ENCODE measurements at regions not wholly inside any gene's neighbourhood (a gene's known extent, or its start where the extent isn't known, plus 50 kb on each side); places are given as distances from the start of the nearest gene placed in this dataset.

DNA sequence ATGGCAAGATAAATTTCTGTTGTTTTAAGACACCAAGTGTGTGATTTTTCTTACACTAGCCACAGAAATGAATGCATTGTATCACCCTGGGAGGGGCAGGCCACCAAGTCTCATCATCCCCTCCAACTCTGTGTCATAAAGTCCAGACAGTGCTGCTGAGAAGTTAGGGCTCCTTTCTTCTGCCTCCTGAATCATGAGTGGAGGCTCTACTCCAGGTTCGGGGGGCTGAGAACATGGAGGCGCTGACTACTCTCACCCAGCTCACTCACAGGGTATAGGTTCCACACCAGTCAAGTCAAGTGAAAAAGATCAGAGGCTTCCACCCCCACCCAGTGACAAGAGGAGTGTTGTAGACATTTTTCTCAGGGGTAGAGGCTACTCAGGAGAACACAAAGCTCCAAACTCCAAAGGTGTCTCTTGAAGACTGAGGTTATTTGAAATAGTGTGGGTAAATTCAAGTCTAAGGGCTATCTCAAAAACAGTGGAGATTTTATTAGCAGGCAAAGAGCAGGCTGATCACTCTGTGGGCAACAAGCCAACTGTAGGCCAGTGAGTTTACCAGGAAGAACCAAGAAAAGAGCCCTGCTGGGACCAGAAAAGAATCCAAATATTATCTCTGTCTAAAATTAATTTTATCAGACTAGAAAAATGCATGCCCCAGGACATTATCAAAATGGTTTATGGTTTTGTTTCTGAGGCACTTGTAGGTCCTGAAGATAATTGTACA lies 118.6 kb upstream of the RET start:
- no peak overlapping the region for H3K27ac ChIP-seq (ENCODE audit: control insufficient read depth, insufficient read depth, low read length)
- H3K9ac ChIP-seq (ENCODE audit: control insufficient read depth, extremely low read depth, insufficient read depth, low read length): no peak overlapping the region
- no peak overlapping the region for H2AFZ ChIP-seq (ENCODE audit: control insufficient read depth, low read length)
- no peaks in the 10 kb centered on the region for H3K9me3 ChIP-seq (ENCODE audit: control insufficient read depth, low read depth, low read length)
- no peak overlapping the region for H3K4me3 ChIP-seq (ENCODE audit: control insufficient read depth in 2 of 3, extremely low read depth in 1 of 3, insufficient read depth in 2 of 3, low read depth in 1 of 3, low read length in 3 of 3)
- H3K79me2 ChIP-seq (ENCODE audit: control insufficient read depth, insufficient read depth, low read length): no peaks in the 10 kb centered on the region
- peaks cover 8% of the 10 kb centered on the region for H3K4me1 ChIP-seq (ENCODE audit: control insufficient read depth, extremely low read depth, insufficient read depth, low read length)
- dilution Hi-C loops (cut with MboI; ENCODE audit: extremely low pct_ligation_motif_present, low sequenced_read_pairs): no loop called here
- no peak for FAIRE-seq
- TF ChIP-seq EZH2 (IDR thresholded peaks at IDR 0.05; ENCODE audit: low read length) (no peak), CTCF (optimal IDR thresholded peaks at IDR 0.05 in 1 of 3, IDR thresholded peaks at IDR 0.05 in 1 of 3, conservative IDR thresholded peaks at IDR 0.05 in 1 of 3; ENCODE audit: extremely low read depth in 1 of 3, insufficient read depth in 2 of 3, low read length in 3 of 3) (no peak)
- DNase-seq (ENCODE audit: low read depth, low spot score): no peak
- H3K4me2 ChIP-seq (ENCODE audit: control insufficient read depth, extremely low read depth, insufficient read depth, low read depth, low read length): no peak overlapping the region
- no peaks in the 10 kb centered on the region for H3K9me1 ChIP-seq (ENCODE audit: control insufficient read depth, extremely low read depth, insufficient read depth, low read length)
- H3K36me3 ChIP-seq (ENCODE audit: control insufficient read depth in 2 of 2, extremely low read depth in 1 of 2, insufficient read depth in 2 of 2, low read length in 2 of 2): no peaks in the 10 kb centered on the region
- H4K20me1 ChIP-seq (ENCODE audit: control insufficient read depth, extremely low read depth, insufficient read depth, low read length): no peaks in the 10 kb centered on the region
- H3K27me3 ChIP-seq (ENCODE audit: control insufficient read depth, extremely low read depth, insufficient read depth, low read length): no peaks in the 10 kb centered on the region

- dilution Hi-C loops (cut with MboI; ENCODE audit: extremely low pct_ligation_motif_present, low sequenced_read_pairs): no loop called here
- no peaks in the 10 kb centered on the region for H3K9me1 ChIP-seq (ENCODE audit: control insufficient read depth, extremely low read depth, insufficient read depth, low read length)
- H3K27ac ChIP-seq (ENCODE audit: control insufficient read depth, insufficient read depth, low read length): no peak overlapping the region
- no peaks in the 10 kb centered on the region for H3K79me2 ChIP-seq (ENCODE audit: control insufficient read depth, insufficient read depth, low read length)
- DNase-seq (ENCODE audit: low read depth, low spot score) (no peak), FAIRE-seq (no peak)
- no peak for TF ChIP-seq CTCF (optimal IDR thresholded peaks at IDR 0.05 in 1 of 3, IDR thresholded peaks at IDR 0.05 in 1 of 3, conservative IDR thresholded peaks at IDR 0.05 in 1 of 3; ENCODE audit: extremely low read depth in 1 of 3, insufficient read depth in 2 of 3, low read length in 3 of 3)
- TF ChIP-seq EZH2 (IDR thresholded peaks at IDR 0.05; ENCODE audit: low read length): no peak
- no peak overlapping the region for H3K4me3 ChIP-seq (ENCODE audit: control insufficient read depth in 2 of 3, extremely low read depth in 1 of 3, insufficient read depth in 2 of 3, low read depth in 1 of 3, low read length in 3 of 3)
- no peaks in the 10 kb centered on the region for H4K20me1 ChIP-seq (ENCODE audit: control insufficient read depth, extremely low read depth, insufficient read depth, low read length)
- no peaks in the 10 kb centered on the region for H3K36me3 ChIP-seq (ENCODE audit: control insufficient read depth in 2 of 2, extremely low read depth in 1 of 2, insufficient read depth in 2 of 2, low read length in 2 of 2)
- no peaks in the 10 kb centered on the region for H3K9me3 ChIP-seq (ENCODE audit: control insufficient read depth, low read depth, low read length)
- no peak overlapping the region for H2AFZ ChIP-seq (ENCODE audit: control insufficient read depth, low read length)
- no peak overlapping the region for H3K4me2 ChIP-seq (ENCODE audit: control insufficient read depth, extremely low read depth, insufficient read depth, low read depth, low read length)
- H3K9ac ChIP-seq (ENCODE audit: control insufficient read depth, extremely low read depth, insufficient read depth, low read length): no peak overlapping the region
- peaks cover 8% of the 10 kb centered on the region for H3K4me1 ChIP-seq (ENCODE audit: control insufficient read depth, extremely low read depth, insufficient read depth, low read length)
- no peaks in the 10 kb centered on the region for H3K27me3 ChIP-seq (ENCODE audit: control insufficient read depth, extremely low read depth, insufficient read depth, low read length)
Measured at GRCh38 chr10:42959833-42960232, 117.0 kb upstream of the RET start.
